ENCODE measurements at regions not wholly inside any gene's neighbourhood (a gene's known extent, or its start where the extent isn't known, plus 50 kb on each side); places are given as distances from the start of the nearest gene placed in this dataset.

DNA sequence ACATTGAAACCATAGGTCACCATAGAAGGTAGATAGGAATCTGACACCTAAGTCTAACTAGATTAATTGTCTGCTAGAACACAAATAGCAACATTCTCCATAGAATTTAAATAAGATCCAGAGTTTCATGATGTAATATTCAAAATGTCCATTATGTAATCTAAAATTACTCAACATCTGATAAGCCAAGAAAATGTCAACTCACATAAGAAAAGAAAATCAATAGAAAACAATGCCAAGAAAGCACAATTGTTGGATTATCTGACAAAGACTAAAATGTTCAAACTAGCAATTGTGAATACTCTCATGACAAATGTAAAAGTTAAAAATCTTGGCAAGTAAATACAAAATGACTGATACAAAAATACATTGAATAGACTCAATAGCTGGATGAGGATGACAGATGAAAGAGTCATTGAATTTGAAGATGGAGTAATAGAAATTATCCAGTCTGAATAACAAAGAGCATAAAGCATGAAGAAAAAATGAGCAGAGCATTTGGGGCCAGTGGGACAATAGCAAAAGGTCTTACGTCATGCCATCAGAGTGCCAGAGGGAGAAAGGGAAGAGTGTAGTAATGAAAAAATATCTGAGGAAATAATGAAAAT, 358.6 kb downstream of the METTL4 start:
- H3K4me1 ChIP-seq (ENCODE audit: control insufficient read depth, insufficient read depth, low read length): no peaks in the 10 kb centered on the region
- H3K4me3 ChIP-seq (ENCODE audit: low read length): no peak overlapping the region
- no peaks in the 10 kb centered on the region for H3K36me3 ChIP-seq (ENCODE audit: control insufficient read depth, insufficient read depth, low read length)
- no peaks in the 10 kb centered on the region for H3K27me3 ChIP-seq (ENCODE audit: control insufficient read depth, insufficient read depth, low read length)
- H3K9ac ChIP-seq (ENCODE audit: low read length): no peak overlapping the region
- no peaks in the 10 kb centered on the region for H3K9me3 ChIP-seq (ENCODE audit: control insufficient read depth, low read length)

GRCh38 chr18:2213905-2214304, 357.4 kb downstream of the METTL4 start:
- H3K4me3 ChIP-seq (ENCODE audit: low read length): no peak overlapping the region
- H3K4me1 ChIP-seq (ENCODE audit: control insufficient read depth, insufficient read depth, low read length): no peaks in the 10 kb centered on the region
- H3K36me3 ChIP-seq (ENCODE audit: control insufficient read depth, insufficient read depth, low read length): no peaks in the 10 kb centered on the region
- H3K9me3 ChIP-seq (ENCODE audit: control insufficient read depth, low read length): no peaks in the 10 kb centered on the region
- no peaks in the 10 kb centered on the region for H3K27me3 ChIP-seq (ENCODE audit: control insufficient read depth, insufficient read depth, low read length)
- H3K9ac ChIP-seq (ENCODE audit: low read length): no peak overlapping the region

- Histone ChIP-seq H3K9me3 (ENCODE audit: control insufficient read depth, low read length) (no peaks in the 10 kb centered on the region), H3K27me3 (ENCODE audit: control insufficient read depth, insufficient read depth, low read length) (no peaks in the 10 kb centered on the region), H3K36me3 (ENCODE audit: control insufficient read depth, insufficient read depth, low read length) (no peaks in the 10 kb centered on the region), H3K4me1 (ENCODE audit: control insufficient read depth, insufficient read depth, low read length) (no peaks in the 10 kb centered on the region), H3K9ac (ENCODE audit: low read length) (no peak overlapping the region), H3K4me3 (ENCODE audit: low read length) (no peak overlapping the region)
These were observed 353.9 kb downstream of the METTL4 start for GRCh38 chr18:2217356-2217755.

- Histone ChIP-seq H3K4me1 (ENCODE audit: control insufficient read depth, insufficient read depth, low read length) (no peaks in the 10 kb centered on the region), H3K27me3 (ENCODE audit: control insufficient read depth, insufficient read depth, low read length) (no peaks in the 10 kb centered on the region), H3K9me3 (ENCODE audit: control insufficient read depth, low read length) (no peaks in the 10 kb centered on the region), H3K9ac (ENCODE audit: low read length) (no peak overlapping the region), H3K4me3 (ENCODE audit: low read length) (no peak overlapping the region), H3K36me3 (ENCODE audit: control insufficient read depth, insufficient read depth, low read length) (no peaks in the 10 kb centered on the region)
These were observed 353.2 kb downstream of the METTL4 start for GRCh38 chr18:2218101-2218500.

DNA sequence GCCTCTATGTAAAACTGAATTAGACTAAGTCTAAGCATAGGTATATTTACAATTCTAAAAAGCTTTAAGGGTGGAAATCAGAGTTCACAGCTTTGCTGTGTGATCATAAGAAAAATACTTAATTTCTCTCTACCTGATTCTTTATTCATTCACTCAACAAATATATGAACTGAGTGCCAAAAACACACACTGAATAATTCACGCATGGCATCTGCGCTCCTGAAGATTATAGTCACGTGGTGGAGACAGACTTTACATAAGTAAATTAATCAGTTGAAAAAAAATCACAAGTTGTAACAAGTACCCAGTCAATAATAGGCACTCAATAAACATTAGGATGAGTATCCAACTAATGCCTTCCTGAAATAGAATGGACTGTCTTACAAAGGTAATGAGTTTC, 351.6 kb downstream of the METTL4 start:
- Histone ChIP-seq H3K4me3 (ENCODE audit: low read length) (no peak overlapping the region), H3K9me3 (ENCODE audit: control insufficient read depth, low read length) (no peaks in the 10 kb centered on the region), H3K36me3 (ENCODE audit: control insufficient read depth, insufficient read depth, low read length) (no peaks in the 10 kb centered on the region), H3K27me3 (ENCODE audit: control insufficient read depth, insufficient read depth, low read length) (no peaks in the 10 kb centered on the region), H3K4me1 (ENCODE audit: control insufficient read depth, insufficient read depth, low read length) (no peaks in the 10 kb centered on the region), H3K9ac (ENCODE audit: low read length) (no peak overlapping the region)

GRCh38 chr18:2222270-2223185, 348.8 kb downstream of the METTL4 start:
- Histone ChIP-seq H3K4me1 (ENCODE audit: control insufficient read depth, insufficient read depth, low read length) (no peaks in the 10 kb centered on the region), H3K9ac (ENCODE audit: low read length) (no peak overlapping the region), H3K36me3 (ENCODE audit: control insufficient read depth, insufficient read depth, low read length) (no peaks in the 10 kb centered on the region), H3K9me3 (ENCODE audit: control insufficient read depth, low read length) (no peaks in the 10 kb centered on the region), H3K27me3 (ENCODE audit: control insufficient read depth, insufficient read depth, low read length) (no peaks in the 10 kb centered on the region), H3K4me3 (ENCODE audit: low read length) (no peak overlapping the region)

GRCh38 chr18:2223449-2223848, 347.9 kb downstream of the METTL4 start:
- no peaks in the 10 kb centered on the region for H3K9me3 ChIP-seq (ENCODE audit: control insufficient read depth, low read length)
- peak overlapping the region; percentile 14 for H3K4me3 ChIP-seq (ENCODE audit: low read length)
- no peaks in the 10 kb centered on the region for H3K27me3 ChIP-seq (ENCODE audit: control insufficient read depth, insufficient read depth, low read length)
- H3K4me1 ChIP-seq (ENCODE audit: control insufficient read depth, insufficient read depth, low read length): no peaks in the 10 kb centered on the region
- H3K36me3 ChIP-seq (ENCODE audit: control insufficient read depth, insufficient read depth, low read length): no peaks in the 10 kb centered on the region
- H3K9ac ChIP-seq (ENCODE audit: low read length): no peak overlapping the region

DNA sequence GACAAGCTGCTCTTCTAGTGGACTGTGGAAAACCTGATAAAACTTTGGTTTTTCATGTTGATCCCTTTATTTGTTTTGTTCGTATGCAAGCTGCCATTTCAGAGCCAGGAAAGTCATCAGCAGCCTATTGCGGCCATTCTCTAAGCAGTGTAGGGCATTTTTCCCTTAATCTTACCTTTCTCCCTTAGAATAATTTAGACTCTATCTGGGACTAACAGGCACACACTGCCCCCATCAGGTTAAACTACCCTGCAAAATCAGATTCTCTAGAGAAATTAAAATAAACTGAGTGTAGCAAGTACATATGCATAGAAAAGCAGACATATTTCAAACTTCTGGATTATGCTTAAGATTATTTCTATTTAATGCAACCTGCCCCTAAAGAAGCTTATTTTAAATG, 347.5 kb downstream of the METTL4 start:
- Histone ChIP-seq H3K4me1 (ENCODE audit: control insufficient read depth, insufficient read depth, low read length) (no peaks in the 10 kb centered on the region), H3K4me3 (ENCODE audit: low read length) (peak overlapping the region; percentile 14), H3K27me3 (ENCODE audit: control insufficient read depth, insufficient read depth, low read length) (no peaks in the 10 kb centered on the region), H3K36me3 (ENCODE audit: control insufficient read depth, insufficient read depth, low read length) (no peaks in the 10 kb centered on the region), H3K9me3 (ENCODE audit: control insufficient read depth, low read length) (no peaks in the 10 kb centered on the region), H3K9ac (ENCODE audit: low read length) (no peak overlapping the region)

DNA sequence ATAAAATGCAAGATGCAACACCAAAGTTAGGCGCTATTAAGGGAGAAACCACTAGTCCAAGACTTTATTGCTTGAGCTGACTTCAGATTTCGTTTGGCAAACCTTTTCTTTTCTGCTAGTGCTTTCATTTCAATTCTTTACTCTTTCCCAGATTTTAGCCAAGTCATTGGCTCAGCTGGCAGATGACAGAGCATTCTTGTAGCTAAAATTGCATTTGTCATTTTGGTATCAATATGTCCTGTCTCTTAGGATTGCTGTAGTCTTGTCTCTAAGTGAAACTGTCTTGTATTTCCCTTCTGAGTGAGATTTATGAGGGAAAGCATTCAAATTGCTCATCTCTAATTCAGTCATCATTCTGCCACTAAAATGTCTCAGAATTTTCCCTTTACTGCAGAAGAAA, 335.1 kb downstream of the METTL4 start:
- Histone ChIP-seq H3K4me3 (ENCODE audit: low read length) (no peak overlapping the region), H3K4me1 (ENCODE audit: control insufficient read depth, insufficient read depth, low read length) (no peaks in the 10 kb centered on the region), H3K27me3 (ENCODE audit: control insufficient read depth, insufficient read depth, low read length) (no peaks in the 10 kb centered on the region), H3K9me3 (ENCODE audit: control insufficient read depth, low read length) (no peaks in the 10 kb centered on the region), H3K9ac (ENCODE audit: low read length) (no peak overlapping the region), H3K36me3 (ENCODE audit: control insufficient read depth, insufficient read depth, low read length) (no peaks in the 10 kb centered on the region)

DNA sequence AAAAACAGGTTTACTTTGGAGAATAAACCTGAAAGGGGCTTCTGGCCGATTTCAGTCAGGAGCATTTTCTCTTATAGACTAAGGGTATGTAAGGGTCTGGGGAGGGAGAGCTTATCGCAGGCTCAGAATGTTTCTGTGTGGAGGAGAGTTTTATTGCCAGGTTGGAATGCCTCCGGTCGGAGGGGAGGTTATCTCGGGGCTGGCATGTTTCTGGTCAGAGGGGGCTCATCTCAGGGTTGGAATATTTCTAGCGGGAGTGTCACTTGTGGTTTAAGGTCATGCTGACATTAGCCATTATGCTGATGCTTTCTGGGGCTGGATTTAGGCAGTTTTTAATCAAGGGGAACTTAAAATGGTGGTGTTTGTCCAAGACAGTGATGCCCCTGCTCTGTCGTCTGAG, 333.6 kb downstream of the METTL4 start:
- H3K27me3 ChIP-seq (ENCODE audit: control insufficient read depth, insufficient read depth, low read length): no peaks in the 10 kb centered on the region

DNA sequence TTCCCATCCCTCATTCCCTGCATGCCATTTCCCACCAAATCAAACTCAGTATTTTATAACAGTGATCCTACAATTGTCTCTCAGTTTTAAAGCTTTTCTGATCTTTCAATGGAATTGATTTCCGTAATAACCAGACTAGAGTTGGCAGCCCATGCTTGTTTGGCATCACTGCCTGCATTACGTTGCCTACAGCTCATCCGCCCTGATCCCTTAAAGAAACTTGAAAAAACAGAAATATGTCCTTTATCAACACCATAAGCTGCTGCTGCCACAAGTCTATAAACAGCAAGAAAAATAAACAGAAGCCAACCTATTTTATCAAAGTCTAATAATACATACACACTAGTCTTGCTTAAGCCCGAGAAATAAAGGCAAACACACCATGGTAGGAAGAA, 331.0 kb downstream of the METTL4 start:
- Histone ChIP-seq H3K36me3 (ENCODE audit: control insufficient read depth, insufficient read depth, low read length) (no peaks in the 10 kb centered on the region), H3K4me3 (ENCODE audit: low read length) (no peak overlapping the region), H3K27me3 (ENCODE audit: control insufficient read depth, insufficient read depth, low read length) (no peaks in the 10 kb centered on the region), H3K9me3 (ENCODE audit: control insufficient read depth, low read length) (no peaks in the 10 kb centered on the region), H3K4me1 (ENCODE audit: control insufficient read depth, insufficient read depth, low read length) (no peaks in the 10 kb centered on the region), H3K9ac (ENCODE audit: low read length) (no peak overlapping the region)

More for the DNA sequence above, 333.6 kb downstream of the METTL4 start:
- H3K36me3 ChIP-seq (ENCODE audit: control insufficient read depth, insufficient read depth, low read length): no peaks in the 10 kb centered on the region
- no peaks in the 10 kb centered on the region for H3K9me3 ChIP-seq (ENCODE audit: control insufficient read depth, low read length)
- no peak overlapping the region for H3K9ac ChIP-seq (ENCODE audit: low read length)
- no peak overlapping the region for H3K4me3 ChIP-seq (ENCODE audit: low read length)
- no peaks in the 10 kb centered on the region for H3K4me1 ChIP-seq (ENCODE audit: control insufficient read depth, insufficient read depth, low read length)

DNA sequence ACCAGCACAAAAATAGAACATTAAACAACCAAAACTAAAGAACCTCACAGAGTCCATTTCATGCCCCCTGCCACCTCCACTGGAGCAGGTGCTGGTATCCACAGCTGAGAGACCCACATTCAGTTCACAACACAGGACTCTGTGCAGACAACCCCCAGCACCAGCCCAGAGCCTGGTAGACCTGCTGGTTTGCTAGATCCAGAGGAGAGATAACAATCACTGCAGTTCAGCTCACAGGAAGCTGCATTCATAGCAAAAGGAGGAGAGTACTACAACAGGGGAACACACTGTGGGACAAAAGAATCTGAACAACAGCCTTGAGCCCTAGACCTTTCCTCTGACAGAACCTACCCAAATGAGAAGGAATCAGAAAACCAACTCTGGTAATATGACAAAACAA, 326.7 kb downstream of the METTL4 start:
- Histone ChIP-seq H3K9me3 (ENCODE audit: control insufficient read depth, low read length) (no peaks in the 10 kb centered on the region), H3K9ac (ENCODE audit: low read length) (no peak overlapping the region), H3K27me3 (ENCODE audit: control insufficient read depth, insufficient read depth, low read length) (no peaks in the 10 kb centered on the region), H3K36me3 (ENCODE audit: control insufficient read depth, insufficient read depth, low read length) (no peaks in the 10 kb centered on the region), H3K4me1 (ENCODE audit: control insufficient read depth, insufficient read depth, low read length) (no peaks in the 10 kb centered on the region), H3K4me3 (ENCODE audit: low read length) (no peak overlapping the region)
